ENCODE measurements at regions not wholly inside any gene's neighbourhood (a gene's known extent, or its start where the extent isn't known, plus 50 kb on each side); places are given as distances from the start of the nearest gene placed in this dataset.

GRCh38 chr4:188714501-188714900 lies 575.3 kb downstream of the TRIML1 start:
- TF ChIP-seq ZNF521 (tag by site-specific recombination; IDR thresholded peaks at IDR 0.05) (no peak), CTCF (tag by site-specific recombination; IDR thresholded peaks at IDR 0.05) (no peak), ZNF274 (IDR thresholded peaks at IDR 0.05; ENCODE audit: low read length) (no peak), ZNF274 (tag by site-specific recombination; IDR thresholded peaks at IDR 0.05; ENCODE audit: borderline replicate concordance) (no peak)
